T-cell (primary cell): ENCODE measurements at regions not wholly inside any gene's neighbourhood (a gene's known extent, or its start where the extent isn't known, plus 50 kb on each side); places are given as distances from the start of the nearest gene placed in this dataset.

ENCODE experiments used
- ATAC-seq, 4 experiments: fragments of 200-7000 bp in 3 of 4; fragments of 150-1000 bp in 1 of 4; cut with Tn5 transposase; replicated peaks in 1 of 4; 1 replicate in 3 of 4; 2 replicates in 1 of 4; pipeline ENCODE4 v1.10.0; 2021; ENCODE audit warnings: moderate library complexity in 3 of 4, mild to moderate bottlenecking in 2 of 4, moderate number of reproducible peaks in 1 of 4
- CTCF ChIA-PET, 2 donors: fragments of 300-600 bp; sonication (Branson Sonifier 250); formaldehyde crosslinking; loops; one replicate each; lab custom pipeline; 2022; ENCODE audit warnings: antibody characterized with exemption in 2 of 2; lab: Charles Lee
- POLR2A ChIA-PET, 2 donors: fragments of 300-600 bp; sonication (Branson Sonifier 250); formaldehyde crosslinking; loops; one replicate each; lab custom pipeline; 2022; ENCODE audit warnings: antibody characterized with exemption in 2 of 2; lab: Charles Lee
- DNase-seq, 35 experiments: peaks; one replicate each; pipeline versions ENCODE4 v3.0.0 to v3.0.0-alpha.2; 2013 to 2023
- H3K27ac ChIP-seq: one replicate; pipeline ENCODE4 v1.5.1; 2013; ENCODE audit warnings: low read length
- H3K27me3 ChIP-seq, 2 experiments: replicated peaks in 1 of 2; 1 replicate in 1 of 2; 2 replicates in 1 of 2; pipeline versions ENCODE4 v1.6.1 to v1.7.0; 2013; ENCODE audit warnings: low read length in 1 of 2, mixed read lengths in 1 of 2; ENCODE audit not compliant: control insufficient read depth in 2 of 2, insufficient read depth in 2 of 2; ENCODE audit errors: extremely low read depth in 1 of 2
- H3K36me3 ChIP-seq, 2 donors: 1 replicate in 1 of 2; 2 replicates in 1 of 2; pipeline versions ENCODE4 v1.6.1 to v1.7.0; 2013; ENCODE audit warnings: low read length in 1 of 2; ENCODE audit not compliant: control insufficient read depth in 2 of 2, insufficient read depth in 1 of 2; ENCODE audit errors: extremely low read depth in 1 of 2
- H3K4me1 ChIP-seq, 2 experiments: 1 replicate in 1 of 2; 2 replicates in 1 of 2; pipeline versions ENCODE4 v1.6.1 to v1.7.0; 2013; ENCODE audit warnings: low read length in 2 of 2, mixed read lengths in 1 of 2; ENCODE audit not compliant: insufficient read depth in 2 of 2, control insufficient read depth in 1 of 2; ENCODE audit errors: extremely low read depth in 1 of 2
- H3K4me3 ChIP-seq, 2 donors: 1 replicate in 1 of 2; 2 replicates in 1 of 2; pipeline versions ENCODE4 v1.5.1 to v1.7.0; 2013; ENCODE audit warnings: mild to moderate bottlenecking in 2 of 2, low read length in 1 of 2, moderate library complexity in 1 of 2; ENCODE audit not compliant: control insufficient read depth in 1 of 2; ENCODE audit errors: extremely low read depth in 1 of 2
- H3K9me3 ChIP-seq: 2 replicates; pipeline ENCODE4 v1.7.0; 2013
- H3K27ac Mint-ChIP-seq, 2 donors: one replicate each; pipeline ENCODE4 v1.8.0; 2020 to 2021; ENCODE audit warnings: mild to moderate bottlenecking in 2 of 2, mixed read lengths in 2 of 2
- H3K27me3 Mint-ChIP-seq, 2 donors: one replicate each; pipeline ENCODE4 v1.8.0; 2021 to 2022; ENCODE audit warnings: mixed read lengths in 2 of 2
- H3K36me3 Mint-ChIP-seq: one replicate; pipeline ENCODE4 v1.8.0; 2021; ENCODE audit warnings: mixed read lengths
- H3K4me1 Mint-ChIP-seq, 3 donors: one replicate each; pipeline ENCODE4 v1.8.0; 2020 to 2022; ENCODE audit warnings: mixed read lengths in 3 of 3, mild to moderate bottlenecking in 1 of 3
- H3K4me3 Mint-ChIP-seq, 3 donors: one replicate each; pipeline ENCODE4 v1.8.0; 2020 to 2022; ENCODE audit warnings: mild to moderate bottlenecking in 3 of 3, mixed read lengths in 3 of 3, moderate library complexity in 3 of 3
- H3K9me3 Mint-ChIP-seq, 3 donors: one replicate each; pipeline ENCODE4 v1.8.0; 2020 to 2022; ENCODE audit warnings: mixed read lengths in 3 of 3
- WGBS: methylation state at CpG from one replicate; pipeline ENCODE4 v1.1.5; 2013; ENCODE audit warnings: missing lambda C conversion rate; ENCODE audit not compliant: insufficient coverage; 5-methylcytosine and 5-hydroxymethylcytosine counted together

DNA sequence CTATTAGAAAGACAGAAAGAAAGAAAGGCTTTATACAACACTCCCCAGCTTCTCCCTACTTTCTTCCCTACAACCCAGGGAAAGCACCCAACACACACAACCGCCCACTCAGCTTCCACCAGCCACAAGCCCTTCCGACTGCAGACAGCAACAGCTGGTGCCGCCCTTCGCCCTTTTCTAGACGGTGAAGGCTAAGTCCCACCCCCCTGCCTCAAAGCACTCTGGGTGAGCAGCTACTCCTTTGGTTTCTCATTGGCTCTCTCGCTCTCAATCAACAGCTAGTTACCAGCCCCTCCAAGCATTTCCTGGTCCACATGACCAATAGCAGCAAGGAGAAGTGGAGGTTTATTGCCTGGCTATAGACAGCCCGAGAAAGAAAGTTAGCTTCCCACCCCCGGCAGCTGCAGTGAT lies 230.1 kb upstream of the MOCS1 start:
- ATAC-seq (no peak), DNase-seq (no peak)
- Mint-ChIP-seq H3K27ac (no peak overlapping the region), H3K36me3 (no peaks in the 10 kb centered on the region), H3K9me3 (no peaks in the 10 kb centered on the region), H3K4me3 (no peak overlapping the region), H3K27me3 (peaks cover under 1 to 12% of the 10 kb centered on the region in 2 donors), H3K4me1 (no peaks in the 10 kb centered on the region)
- 79% methylated on average over 6 of the region's 8 CpGs for WGBS
- Histone ChIP-seq H3K4me3 (no peak overlapping the region), H3K27ac (no peak overlapping the region), H3K36me3 (no peaks in the 10 kb centered on the region), H3K4me1 (no peaks in the 10 kb centered on the region), H3K27me3 (peaks cover 0 to 3% of the 10 kb centered on the region in 2 experiments), H3K9me3 (no peaks in the 10 kb centered on the region)
- POLR2A ChIA-PET = no interaction called here
- CTCF ChIA-PET = interaction anchor here in 1 of 2 donors (0.7 kb wide), 1 partner anchor 1211 kb away, joined by 4 read pairs; no protein-coding TSS in a partner anchor

- WGBS = 75% methylated on average over 3 of the region's 7 CpGs
- no peak overlapping the region for H3K4me3 ChIP-seq
- Mint-ChIP-seq H3K36me3 (no peaks in the 10 kb centered on the region), H3K4me3 (no peak overlapping the region), H3K4me1 (no peaks in the 10 kb centered on the region), H3K9me3 (no peaks in the 10 kb centered on the region), H3K27ac (no peak overlapping the region), H3K27me3 (peaks cover 0 to 10% of the 10 kb centered on the region in 2 donors)
- H3K4me1 ChIP-seq = no peaks in the 10 kb centered on the region
- H3K36me3 ChIP-seq = no peaks in the 10 kb centered on the region
- ChIA-PET POLR2A (no interaction called here), CTCF (interaction anchor here in 1 of 2 donors (0.7 kb wide), 1 partner anchor 1210 kb away, joined by 4 read pairs; no protein-coding TSS in a partner anchor)
- no peak overlapping the region for H3K27ac ChIP-seq
- no peak for DNase-seq
- ATAC-seq = no peak
- H3K9me3 ChIP-seq = no peaks in the 10 kb centered on the region
- H3K27me3 ChIP-seq = peaks cover 0 to 3% of the 10 kb centered on the region in 2 experiments
These were observed 229.7 kb upstream of the MOCS1 start for GRCh38 chr6:40163924-40164323.

DNA sequence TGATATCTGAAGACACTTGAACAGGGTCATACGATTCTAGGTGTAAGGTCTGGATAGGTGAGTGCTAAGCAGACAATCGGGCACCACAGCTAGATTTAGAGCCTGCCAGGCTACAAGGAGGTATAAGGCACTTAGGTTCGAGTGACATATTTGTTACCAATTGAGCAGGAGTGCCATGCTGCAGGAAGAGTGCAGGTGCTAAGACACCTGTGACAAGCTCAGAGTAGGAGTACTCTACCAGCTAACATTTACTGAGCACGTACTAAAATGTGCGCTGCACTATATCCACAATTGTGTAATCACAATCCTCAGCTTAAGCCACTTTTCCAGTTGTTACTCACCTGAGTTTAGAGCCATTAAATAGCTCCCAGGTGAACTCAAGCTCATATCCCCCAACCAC lies 227.8 kb upstream of the MOCS1 start:
- CTCF ChIA-PET = interaction anchor here in 1 of 2 donors (0.6 kb wide), 1 partner anchor 1208 kb away, joined by 4 read pairs; no protein-coding TSS in a partner anchor
- 71% methylated on average over 4 of the region's 5 CpGs for WGBS
- H3K9me3 Mint-ChIP-seq = no peaks in the 10 kb centered on the region

GRCh38 chr6:40160826-40161225 lies 226.6 kb upstream of the MOCS1 start:
- H3K36me3 ChIP-seq = no peaks in the 10 kb centered on the region
- H3K27me3 Mint-ChIP-seq = peaks cover 4 to 22% of the 10 kb centered on the region in 2 donors
- no peak for DNase-seq
- peaks cover 0 to 3% of the 10 kb centered on the region in 2 experiments for H3K27me3 ChIP-seq
- no peaks in the 10 kb centered on the region for H3K36me3 Mint-ChIP-seq
- H3K9me3 Mint-ChIP-seq = no peaks in the 10 kb centered on the region
- ChIA-PET CTCF (no interaction called here), POLR2A (no interaction called here)
- H3K27ac ChIP-seq = no peak overlapping the region
- no peak overlapping the region for H3K4me3 ChIP-seq
- no peaks in the 10 kb centered on the region for H3K9me3 ChIP-seq
- no peak for ATAC-seq
- H3K4me1 Mint-ChIP-seq = no peaks in the 10 kb centered on the region
- WGBS = no CpG with 5 or more reads among the region's 3 CpGs
- H3K27ac Mint-ChIP-seq = no peak overlapping the region
- no peaks in the 10 kb centered on the region for H3K4me1 ChIP-seq
- H3K4me3 Mint-ChIP-seq = no peak overlapping the region

More for the DNA sequence above, 227.8 kb upstream of the MOCS1 start:
- H3K36me3 Mint-ChIP-seq = no peaks in the 10 kb centered on the region
- Histone ChIP-seq H3K9me3 (no peaks in the 10 kb centered on the region), H3K4me3 (no peak overlapping the region), H3K4me1 (no peaks in the 10 kb centered on the region), H3K36me3 (no peaks in the 10 kb centered on the region), H3K27ac (no peak overlapping the region), H3K27me3 (peaks cover 0 to 3% of the 10 kb centered on the region in 2 experiments)
- DNase-seq (no peak), ATAC-seq (no peak)
- peaks cover 0 to 18% of the 10 kb centered on the region in 2 donors for H3K27me3 Mint-ChIP-seq
- no peak overlapping the region for H3K27ac Mint-ChIP-seq
- no peak overlapping the region for H3K4me3 Mint-ChIP-seq
- POLR2A ChIA-PET = no interaction called here
- H3K4me1 Mint-ChIP-seq = no peaks in the 10 kb centered on the region

DNA sequence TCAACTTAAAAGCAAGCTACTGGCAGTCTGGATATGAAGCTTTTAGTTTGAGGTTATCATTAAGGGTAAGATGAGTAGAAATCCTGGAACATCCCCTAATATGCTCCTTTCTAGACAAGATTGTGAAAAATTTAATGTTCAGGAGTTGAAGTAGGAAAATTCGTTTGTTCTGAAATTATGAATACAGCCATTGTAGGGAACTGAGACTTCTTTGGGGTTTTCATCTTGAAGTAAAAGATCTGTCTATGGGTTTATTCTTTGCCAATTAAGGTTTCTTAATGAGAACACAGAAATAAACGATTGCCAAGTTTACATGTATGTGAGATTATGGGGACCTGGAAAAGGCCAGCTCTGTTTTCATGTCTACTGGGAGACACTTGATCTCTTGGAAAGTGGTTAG lies 225.6 kb upstream of the MOCS1 start:
- ChIA-PET CTCF (no interaction called here), POLR2A (no interaction called here)
- Histone ChIP-seq H3K36me3 (no peaks in the 10 kb centered on the region), H3K4me3 (no peak overlapping the region), H3K9me3 (no peaks in the 10 kb centered on the region), H3K27ac (no peak overlapping the region), H3K4me1 (no peaks in the 10 kb centered on the region), H3K27me3 (no peaks in the 10 kb centered on the region)
- DNase-seq (no peak), ATAC-seq (no peak)
- Mint-ChIP-seq H3K4me3 (no peak overlapping the region), H3K27me3 (peaks cover 7 to 21% of the 10 kb centered on the region in 2 donors), H3K4me1 (no peaks in the 10 kb centered on the region), H3K27ac (no peak overlapping the region), H3K9me3 (no peaks in the 10 kb centered on the region), H3K36me3 (no peaks in the 10 kb centered on the region)
- 44% methylated on average over 2 of the region's 2 CpGs for WGBS

- Histone ChIP-seq H3K4me1 (no peaks in the 10 kb centered on the region), H3K27ac (no peak overlapping the region), H3K27me3 (peaks cover 0 to 4% of the 10 kb centered on the region in 2 experiments), H3K4me3 (no peak overlapping the region), H3K36me3 (no peaks in the 10 kb centered on the region), H3K9me3 (no peaks in the 10 kb centered on the region)
- CTCF ChIA-PET = no interaction called here
- Mint-ChIP-seq H3K9me3 (peaks cover 0 to 3% (median 0%) of the 10 kb centered on the region in 3 donors), H3K27ac (no peak overlapping the region), H3K4me1 (no peaks in the 10 kb centered on the region), H3K4me3 (no peak overlapping the region), H3K27me3 (peaks cover 7 to 35% of the 10 kb centered on the region in 2 donors), H3K36me3 (no peaks in the 10 kb centered on the region)
- no peak for DNase-seq
- POLR2A ChIA-PET = no interaction called here
- 81% methylated on average over 3 of the region's 9 CpGs for WGBS
- no peak for ATAC-seq
These were observed 218.6 kb upstream of the MOCS1 start for GRCh38 chr6:40152701-40153436.
